Left ventricle myocardium superior (tissue), 1 donor: ENCODE measurements at regions not wholly inside any gene's neighbourhood (a gene's known extent, or its start where the extent isn't known, plus 50 kb on each side); places are given as distances from the start of the nearest gene placed in this dataset.
"Not testable (repeated sequence)": the region's sequence is repeated elsewhere in the genome, so short reads cannot be mapped to it uniquely, and the experiment has no call there.

Experiments
- ATAC-seq: fragments of 200-7000 bp; cut with Tn5 transposase; one replicate; pipeline ENCODE4 v1.9.1; 2020; ENCODE audit warnings: mild to moderate bottlenecking, moderate library complexity
- DNase-seq: peaks from one replicate; pipeline ENCODE4 v3.0.0-alpha.2; 2020
- intact Hi-C: fragments of 100-400 bp; cut with micrococcal nuclease; formaldehyde crosslinking; loops from one replicate; pipeline ENCODE4 v1.11.0; 2022
- donor health status: DM: no; HTN: yes; CAD: no; lungs with severe emphysema.

GRCh38 chr10:22831586-22831985 is 96.3 kb upstream of the ARMC3 start:
- intact Hi-C loops = no loop called here
- no peak for DNase-seq
- no peak for ATAC-seq

GRCh38 chr10:22828712-22829111 is 99.1 kb upstream of the ARMC3 start:
- intact Hi-C loops, ATAC-seq, DNase-seq: not testable (repeated sequence)

GRCh38 chr10:22825841-22826240 is 102.0 kb upstream of the ARMC3 start:
- intact Hi-C loops = no loop called here
- DNase-seq = peak; percentile 51

GRCh38 chr10:22824984-22825383 is 102.9 kb upstream of the ARMC3 start:
- intact Hi-C loops = no loop called here
- no peak for ATAC-seq
- DNase-seq = no peak

More at GRCh38 chr10:22825841-22826240, 102.0 kb upstream of the ARMC3 start:
- peak; percentile 47 for ATAC-seq

- ATAC-seq = no peak
- intact Hi-C loops = no loop called here
- DNase-seq = no peak
Measured at GRCh38 chr10:22824520-22824919, 103.3 kb upstream of the ARMC3 start.

GRCh38 chr10:22823109-22823508 is 104.7 kb upstream of the ARMC3 start:
- intact Hi-C loops = no loop called here
- ATAC-seq = no peak
- DNase-seq = no peak

GRCh38 chr10:22821921-22822320 is 105.9 kb upstream of the ARMC3 start:
- intact Hi-C loops, DNase-seq, ATAC-seq: not testable (repeated sequence)

GRCh38 chr10:22821501-22821900 is 106.4 kb upstream of the ARMC3 start:
- no peak for ATAC-seq
- intact Hi-C loops = no loop called here

GRCh38 chr10:22816298-22816653 is 101.9 kb upstream of the PIP4K2A start:
- no peak for DNase-seq
- no peak for ATAC-seq
- intact Hi-C loops = no loop called here

More at GRCh38 chr10:22821501-22821900, 106.4 kb upstream of the ARMC3 start:
- no peak for DNase-seq

- no peak for ATAC-seq
- intact Hi-C loops = no loop called here
Measured at GRCh38 chr10:22810643-22811465, 96.5 kb upstream of the PIP4K2A start.

GRCh38 chr10:22807238-22807637 is 92.9 kb upstream of the PIP4K2A start:
- no peak for ATAC-seq
- DNase-seq = no peak
- intact Hi-C loops = no loop called here

More at GRCh38 chr10:22810643-22811465, 96.5 kb upstream of the PIP4K2A start:
- no peak for DNase-seq

- intact Hi-C loops = no loop called here
- peak; percentile 49 for DNase-seq
- ATAC-seq = peak; percentile 47
Measured at GRCh38 chr10:22805304-22805703, 90.9 kb upstream of the PIP4K2A start.

- DNase-seq (no peak), ATAC-seq (no peak)
- intact Hi-C loops = no loop called here
Measured at GRCh38 chr10:22803261-22803885, 89.0 kb upstream of the PIP4K2A start.

GRCh38 chr10:22801785-22802184 is 87.4 kb upstream of the PIP4K2A start:
- intact Hi-C loops = no loop called here
- DNase-seq (no peak), ATAC-seq (no peak)

GRCh38 chr10:22797796-22798195 is 83.4 kb upstream of the PIP4K2A start:
- DNase-seq, ATAC-seq, intact Hi-C loops: not testable (repeated sequence)

GRCh38 chr10:22795546-22795945 is 81.2 kb upstream of the PIP4K2A start:
- intact Hi-C loops = no loop called here
- no peak for ATAC-seq

GRCh38 chr10:22792161-22792560 is 77.8 kb upstream of the PIP4K2A start:
- DNase-seq (no peak), ATAC-seq (no peak)
- intact Hi-C loops = no loop called here

More at GRCh38 chr10:22795546-22795945, 81.2 kb upstream of the PIP4K2A start:
- DNase-seq = no peak

GRCh38 chr10:22791665-22792064 is 77.3 kb upstream of the PIP4K2A start:
- intact Hi-C loops = no loop called here

GRCh38 chr10:22784668-22785067 is 70.3 kb upstream of the PIP4K2A start:
- intact Hi-C loops = no loop called here
- DNase-seq = no peak
- no peak for ATAC-seq

More at GRCh38 chr10:22791665-22792064, 77.3 kb upstream of the PIP4K2A start:
- DNase-seq (no peak), ATAC-seq (no peak)

- ATAC-seq (no peak), DNase-seq (no peak)
- intact Hi-C loops = no loop called here
Measured at GRCh38 chr10:22783807-22784206, 69.4 kb upstream of the PIP4K2A start.
